ENCODE measurements at regions not wholly inside any gene's neighbourhood (a gene's known extent, or its start where the extent isn't known, plus 50 kb on each side); places are given as distances from the start of the nearest gene placed in this dataset.

GRCh38 chr6:1144842-1145767 is 166.8 kb upstream of the FOXQ1 start:
- DNase-seq, result no peak

- DNase-seq, result no peak
Measured at GRCh38 chr6:1143655-1144054, 168.2 kb upstream of the FOXQ1 start.

GRCh38 chr6:1139155-1139890 is 172.6 kb upstream of the FOXQ1 start:
- no peak for DNase-seq

GRCh38 chr6:1137849-1138248 is 174.0 kb upstream of the FOXQ1 start:
- DNase-seq, result no peak

- no peak for DNase-seq
Measured at GRCh38 chr6:1136827-1137226, 175.1 kb upstream of the FOXQ1 start.

GRCh38 chr6:1136415-1136774 is 175.5 kb upstream of the FOXQ1 start:
- DNase-seq, result no peak

- no peak for DNase-seq
Measured at GRCh38 chr6:1135726-1136414, 176.0 kb upstream of the FOXQ1 start.

GRCh38 chr6:1131285-1132079 is 180.4 kb upstream of the FOXQ1 start:
- DNase-seq, result no peak

GRCh38 chr6:1130709-1131108 is 181.2 kb upstream of the FOXQ1 start:
- DNase-seq, result no peak

GRCh38 chr6:1129131-1129530 is 182.8 kb upstream of the FOXQ1 start:
- DNase-seq, result no peak

GRCh38 chr6:1127597-1128288 is 184.2 kb upstream of the FOXQ1 start:
- no peak for DNase-seq

- DNase-seq, result no peak
Measured at GRCh38 chr6:1127129-1127528, 184.8 kb upstream of the FOXQ1 start.

GRCh38 chr6:1126036-1126435 is 185.9 kb upstream of the FOXQ1 start:
- DNase-seq, result no peak

- DNase-seq, result no peak
Measured at GRCh38 chr6:1125297-1125696, 186.6 kb upstream of the FOXQ1 start.

- DNase-seq, result no peak
Measured at GRCh38 chr6:1124885-1125284, 187.0 kb upstream of the FOXQ1 start.

- no peak for DNase-seq
Measured at GRCh38 chr6:1123386-1124375, 188.2 kb upstream of the FOXQ1 start.

- DNase-seq, result no peak
Measured at GRCh38 chr6:1122083-1122482, 189.8 kb upstream of the FOXQ1 start.

- no peak for DNase-seq
Measured at GRCh38 chr6:1118287-1118647, 193.6 kb upstream of the FOXQ1 start.

GRCh38 chr6:1117530-1118286 is 194.2 kb upstream of the FOXQ1 start:
- DNase-seq, result no peak

- DNase-seq, result no peak
Measured at GRCh38 chr6:1116149-1116548, 195.7 kb upstream of the FOXQ1 start.
